AG04450 (cell line): ENCODE measurements at regions not wholly inside any gene's neighbourhood (a gene's known extent, or its start where the extent isn't known, plus 50 kb on each side); places are given as distances from the start of the nearest gene placed in this dataset.

Source experiments
- CTCF ChIA-PET: fragments of 300-600, 350-600 bp; formaldehyde crosslinking; extraction: SDS; loops from one replicate; lab custom pipeline; 2022; ENCODE audit warnings: antibody characterized with exemption, inconsistent platforms; lab: Charles Lee
- POLR2A ChIA-PET: fragments of 350-600 bp; formaldehyde crosslinking; extraction: SDS; loops from one replicate; lab custom pipeline; 2021; ENCODE audit warnings: antibody characterized with exemption, inconsistent platforms; lab: Yijun Ruan, JAX
- DNase-seq: peaks from one replicate; pipeline ENCODE4 v3.0.0-alpha.2; 2011; ENCODE audit warnings: low read depth, low spot score
- H3K27ac ChIP-seq: one replicate; pipeline ENCODE4 v1.5.1; 2012; ENCODE audit warnings: low read depth, low read length, control low read depth
- H3K27me3 ChIP-seq: one replicate; pipeline ENCODE4 v1.6.0; 2012; ENCODE audit warnings: low read length; ENCODE audit not compliant: control insufficient read depth, insufficient read depth
- H3K4me3 ChIP-seq: 2 replicates; pipeline ENCODE4 v1.5.1; 2011; ENCODE audit warnings: mild to moderate bottlenecking, low read depth, low read length, control low read depth
- H3K9me3 ChIP-seq: 2 replicates; pipeline ENCODE4 v1.5.1; 2012; ENCODE audit warnings: low read length; ENCODE audit not compliant: control insufficient read depth, insufficient read depth
- TF ChIP-seq, protein P1 (sequence below): IDR thresholded peaks from 2 replicates; pipeline ENCODE4 v1.5.1; 2011; ENCODE audit warnings: low read depth, low read length, control low read depth, inconsistent platforms

DNA sequence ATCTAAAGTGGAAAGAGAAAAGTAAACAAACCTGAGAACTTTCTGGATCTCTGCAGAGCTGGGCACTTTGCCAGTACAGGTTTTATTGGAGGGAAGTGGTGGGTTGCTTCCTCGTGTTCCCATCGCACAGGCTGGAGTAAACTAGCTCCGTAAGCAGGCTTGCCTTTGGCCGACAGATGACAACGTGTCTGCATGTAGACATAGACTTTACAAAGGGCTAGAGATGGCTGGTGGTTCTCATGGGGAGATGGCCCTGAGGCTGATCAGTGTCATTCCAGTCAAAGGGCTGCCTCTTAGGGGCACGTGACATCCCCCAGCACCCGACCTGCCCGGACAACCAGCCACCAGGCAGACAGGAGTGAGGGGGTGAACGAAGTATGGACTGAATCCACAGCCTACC lies 98.8 kb downstream of the YTHDF1 start:
- Histone ChIP-seq H3K27me3 (no peaks in the 10 kb centered on the region), H3K27ac (no peak overlapping the region), H3K9me3 (no peaks in the 10 kb centered on the region; the same call in 1 of the 2 replicates), H3K4me3 (no peak overlapping the region)
- ChIA-PET CTCF (no interaction called here), POLR2A (no interaction called here)
- TF ChIP-seq, protein P1, sequence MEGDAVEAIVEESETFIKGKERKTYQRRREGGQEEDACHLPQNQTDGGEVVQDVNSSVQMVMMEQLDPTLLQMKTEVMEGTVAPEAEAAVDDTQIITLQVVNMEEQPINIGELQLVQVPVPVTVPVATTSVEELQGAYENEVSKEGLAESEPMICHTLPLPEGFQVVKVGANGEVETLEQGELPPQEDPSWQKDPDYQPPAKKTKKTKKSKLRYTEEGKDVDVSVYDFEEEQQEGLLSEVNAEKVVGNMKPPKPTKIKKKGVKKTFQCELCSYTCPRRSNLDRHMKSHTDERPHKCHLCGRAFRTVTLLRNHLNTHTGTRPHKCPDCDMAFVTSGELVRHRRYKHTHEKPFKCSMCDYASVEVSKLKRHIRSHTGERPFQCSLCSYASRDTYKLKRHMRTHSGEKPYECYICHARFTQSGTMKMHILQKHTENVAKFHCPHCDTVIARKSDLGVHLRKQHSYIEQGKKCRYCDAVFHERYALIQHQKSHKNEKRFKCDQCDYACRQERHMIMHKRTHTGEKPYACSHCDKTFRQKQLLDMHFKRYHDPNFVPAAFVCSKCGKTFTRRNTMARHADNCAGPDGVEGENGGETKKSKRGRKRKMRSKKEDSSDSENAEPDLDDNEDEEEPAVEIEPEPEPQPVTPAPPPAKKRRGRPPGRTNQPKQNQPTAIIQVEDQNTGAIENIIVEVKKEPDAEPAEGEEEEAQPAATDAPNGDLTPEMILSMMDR, result no peak
- DNase-seq, result no peak

DNA sequence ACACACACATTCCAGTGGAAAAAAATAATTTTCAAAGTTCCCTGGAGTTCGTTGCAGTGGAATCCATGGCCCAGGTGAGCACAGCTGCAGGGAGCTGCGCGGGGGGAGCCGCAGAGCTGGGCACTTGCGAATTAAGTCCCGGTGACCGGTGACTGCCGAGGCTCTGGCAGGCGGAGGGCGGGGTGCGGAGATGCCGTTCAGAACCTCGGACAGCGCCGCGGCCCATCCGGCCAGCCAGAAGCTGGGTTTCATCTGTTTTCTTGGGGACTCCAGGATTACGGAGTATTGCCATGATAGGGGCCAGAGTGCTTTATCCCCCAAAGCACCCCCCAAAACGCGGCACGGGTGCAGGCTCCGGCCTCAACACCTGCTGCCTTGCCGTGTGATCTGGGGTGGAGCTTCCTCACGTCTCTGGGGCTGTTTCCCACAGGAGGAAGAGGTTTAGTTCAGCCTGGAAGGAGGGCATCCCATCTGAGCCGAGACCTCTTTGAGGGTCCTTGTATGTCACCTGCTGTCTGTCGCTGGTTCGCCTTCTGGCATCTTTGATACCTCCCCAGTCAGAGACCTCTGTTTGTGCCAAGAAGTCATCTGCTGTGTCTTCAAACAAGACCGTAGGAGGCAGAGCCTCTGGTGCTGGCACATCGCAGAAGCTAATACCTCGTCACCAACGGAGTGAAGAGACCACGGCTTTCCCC lies 99.4 kb downstream of the YTHDF1 start:
- no peak for DNase-seq
- CTCF ChIA-PET, result no interaction called here

DNA sequence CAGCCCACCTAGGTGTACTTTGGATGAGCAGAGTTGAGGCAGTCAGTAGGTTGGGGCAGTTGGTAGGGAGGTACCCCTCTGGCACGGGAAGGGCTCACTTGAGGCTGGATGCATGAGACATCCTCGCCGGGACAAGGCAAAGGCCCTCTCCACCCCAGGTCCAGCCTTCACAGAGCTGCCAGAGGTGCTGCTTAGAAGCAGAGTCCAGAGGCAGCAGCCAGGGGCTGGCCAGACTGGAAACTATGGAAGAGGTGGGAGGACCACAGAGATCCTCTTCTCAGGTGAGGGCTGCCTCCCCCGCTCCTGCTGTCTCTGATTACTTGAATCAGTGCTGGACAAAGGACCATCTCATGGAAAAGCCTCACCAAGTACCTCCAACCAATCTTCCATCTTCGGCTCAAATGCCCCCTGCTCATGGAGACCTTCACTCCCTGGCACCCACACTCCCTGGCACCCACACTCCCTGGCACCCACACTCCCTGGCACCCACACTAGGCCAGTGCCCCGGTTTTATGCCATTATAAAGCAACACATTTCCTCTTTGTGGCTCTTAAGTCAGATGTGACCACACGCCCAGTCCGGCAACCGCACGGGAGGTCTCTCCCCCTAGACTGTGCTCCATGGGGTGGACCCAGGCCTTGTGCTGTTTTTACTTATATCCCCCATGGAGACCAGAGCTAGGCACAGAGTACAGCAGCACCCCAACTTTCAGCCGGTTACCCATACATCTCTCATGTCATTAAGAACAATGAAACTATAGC lies 100.1 kb downstream of the YTHDF1 start:
- CTCF ChIA-PET, result no interaction called here
- POLR2A ChIA-PET, result no interaction called here
- no peaks in the 10 kb centered on the region; the same call in 1 of the 2 replicates for H3K9me3 ChIP-seq
- no peak overlapping the region for H3K4me3 ChIP-seq
- no peak for DNase-seq
- H3K27ac ChIP-seq, result no peak overlapping the region
- H3K27me3 ChIP-seq, result no peaks in the 10 kb centered on the region
- TF ChIP-seq, protein P1, result no peak

More for the DNA sequence above, 99.4 kb downstream of the YTHDF1 start:
- Histone ChIP-seq H3K9me3 (no peaks in the 10 kb centered on the region; the same call in 1 of the 2 replicates), H3K27ac (no peak overlapping the region), H3K4me3 (no peak overlapping the region), H3K27me3 (no peaks in the 10 kb centered on the region)
- TF ChIP-seq, protein P1, result no peak
- POLR2A ChIA-PET, result no interaction called here

DNA sequence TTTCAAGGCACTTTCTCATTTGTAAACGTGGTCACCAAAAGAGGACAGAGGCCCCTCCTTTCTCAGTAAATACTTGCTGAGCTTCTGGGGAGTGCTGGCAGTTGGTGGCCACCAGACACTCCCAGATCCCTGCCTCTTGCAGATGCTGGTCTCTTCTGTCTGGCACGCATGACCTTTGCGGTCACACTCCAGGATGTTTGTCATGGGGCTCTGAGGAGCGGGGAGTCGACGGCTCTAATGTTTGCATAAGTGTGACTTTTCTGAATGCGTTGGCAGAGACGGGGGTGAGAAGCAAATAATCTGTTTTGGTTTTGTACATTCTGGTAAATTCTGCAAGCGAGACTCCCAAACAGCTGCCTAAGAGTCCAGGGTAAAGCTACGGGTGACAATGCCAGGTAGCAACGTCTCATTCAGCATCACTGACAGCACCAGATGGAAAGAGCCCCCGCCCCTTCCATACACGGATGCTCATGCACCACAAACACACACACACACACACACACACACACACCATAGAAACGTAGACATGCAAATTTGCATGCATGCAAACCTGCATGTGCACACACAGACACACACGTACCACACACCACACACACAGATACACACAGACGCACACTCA lies 101.1 kb downstream of the YTHDF1 start:
- ChIA-PET CTCF (no interaction called here), POLR2A (no interaction called here)

More for the DNA sequence above, 101.1 kb downstream of the YTHDF1 start:
- TF ChIP-seq, protein P1, result no peak
- Histone ChIP-seq H3K27me3 (no peaks in the 10 kb centered on the region), H3K27ac (no peak overlapping the region), H3K4me3 (no peak overlapping the region), H3K9me3 (no peaks in the 10 kb centered on the region)
- DNase-seq, result no peak
